ENCODE measurements at regions not wholly inside any gene's neighbourhood (a gene's known extent, or its start where the extent isn't known, plus 50 kb on each side); places are given as distances from the start of the nearest gene placed in this dataset.

DNA sequence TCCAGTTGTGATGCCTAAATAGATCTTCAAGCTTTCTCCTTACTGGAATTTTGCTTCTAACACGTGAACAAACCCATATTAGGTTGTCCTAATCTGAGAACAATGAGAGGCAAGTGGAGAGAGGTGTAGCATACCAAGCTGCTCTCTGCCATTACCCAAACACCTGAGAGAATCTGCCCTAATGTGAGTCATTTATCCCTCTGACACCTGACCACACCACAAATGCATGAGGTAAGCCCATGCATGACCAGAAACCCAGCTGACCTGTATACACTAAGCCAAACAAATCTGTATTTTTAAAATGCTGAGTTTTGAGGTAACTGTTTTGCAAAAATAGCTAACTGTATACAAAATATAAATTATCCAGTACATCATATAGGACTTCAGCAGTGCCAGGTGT is 1458.1 kb upstream of the B3GALT2 start:
- TF ChIP-seq CTCF (IDR thresholded peaks at IDR 0.05; ENCODE audit: low read depth, low read length, poor library complexity, severe bottlenecking) (no peak), EZH2phosphoT487 (IDR thresholded peaks at IDR 0.05; ENCODE audit: borderline replicate concordance, low read length) (no peak)

DNA sequence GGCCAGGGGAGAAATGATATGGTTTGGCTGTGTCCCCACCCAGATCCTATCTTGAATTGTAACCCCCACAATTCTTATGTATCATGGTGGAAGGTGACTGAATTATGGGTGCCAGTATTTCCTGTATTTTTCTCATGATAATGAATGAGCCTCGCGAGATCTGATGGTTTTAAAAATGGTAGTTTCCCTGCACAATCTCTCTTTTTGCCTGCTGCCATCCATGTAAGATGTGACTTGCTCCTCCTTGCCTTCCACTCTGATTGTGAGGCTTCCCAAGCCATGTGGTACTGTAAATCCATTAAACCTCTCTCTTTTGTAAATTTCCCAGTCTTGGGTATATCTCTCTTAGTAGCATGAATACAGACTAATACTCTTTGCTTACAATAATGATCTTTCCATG is 1453.9 kb upstream of the B3GALT2 start:
- H3K4me2 ChIP-seq (ENCODE audit: low read length): no peak overlapping the region
- peaks cover 10% of the 10 kb centered on the region; the same call in 1 of the 2 replicates for H3K9me3 ChIP-seq (ENCODE audit: control insufficient read depth, insufficient read depth, low read length)
- no peaks in the 10 kb centered on the region for H4K20me1 ChIP-seq (ENCODE audit: control insufficient read depth, insufficient read depth, low read depth, low read length)
- TF ChIP-seq CTCF (IDR thresholded peaks at IDR 0.05; ENCODE audit: low read depth, low read length, poor library complexity, severe bottlenecking) (no peak), EZH2phosphoT487 (IDR thresholded peaks at IDR 0.05; ENCODE audit: borderline replicate concordance, low read length) (no peak)
- H3K4me3 ChIP-seq (ENCODE audit: low read length): no peak overlapping the region
- no peaks in the 10 kb centered on the region for H3K9me2 ChIP-seq (replicated peaks; ENCODE audit: control insufficient read depth, low read length)
- no peaks in the 10 kb centered on the region for H3K36me3 ChIP-seq (ENCODE audit: control insufficient read depth, low read length)
- no peaks in the 10 kb centered on the region for H3K79me2 ChIP-seq (ENCODE audit: control insufficient read depth, low read length)
- H3K27ac ChIP-seq (ENCODE audit: low read depth, low read length): no peak overlapping the region
- H3K27me3 ChIP-seq (ENCODE audit: control insufficient read depth, low read length): no peaks in the 10 kb centered on the region
- H3F3A ChIP-seq (ENCODE audit: control insufficient read depth, insufficient read depth): no peaks in the 10 kb centered on the region
- no peaks in the 10 kb centered on the region for H3K4me1 ChIP-seq (ENCODE audit: control insufficient read depth, low read length)

More for the DNA sequence above, 1458.1 kb upstream of the B3GALT2 start:
- peaks cover 4% of the 10 kb centered on the region; the same call in 1 of the 2 replicates for H3K9me3 ChIP-seq (ENCODE audit: control insufficient read depth, insufficient read depth, low read length)
- H4K20me1 ChIP-seq (ENCODE audit: control insufficient read depth, insufficient read depth, low read depth, low read length): no peaks in the 10 kb centered on the region
- no peaks in the 10 kb centered on the region for H3K4me1 ChIP-seq (ENCODE audit: control insufficient read depth, low read length)
- H3F3A ChIP-seq (ENCODE audit: control insufficient read depth, insufficient read depth): no peaks in the 10 kb centered on the region
- H3K27me3 ChIP-seq (ENCODE audit: control insufficient read depth, low read length): no peaks in the 10 kb centered on the region
- H3K4me2 ChIP-seq (ENCODE audit: low read length): no peak overlapping the region
- H3K4me3 ChIP-seq (ENCODE audit: low read length): no peak overlapping the region
- H3K27ac ChIP-seq (ENCODE audit: low read depth, low read length): no peak overlapping the region
- no peaks in the 10 kb centered on the region for H3K9me2 ChIP-seq (replicated peaks; ENCODE audit: control insufficient read depth, low read length)
- no peaks in the 10 kb centered on the region for H3K79me2 ChIP-seq (ENCODE audit: control insufficient read depth, low read length)
- H3K36me3 ChIP-seq (ENCODE audit: control insufficient read depth, low read length): no peaks in the 10 kb centered on the region

DNA sequence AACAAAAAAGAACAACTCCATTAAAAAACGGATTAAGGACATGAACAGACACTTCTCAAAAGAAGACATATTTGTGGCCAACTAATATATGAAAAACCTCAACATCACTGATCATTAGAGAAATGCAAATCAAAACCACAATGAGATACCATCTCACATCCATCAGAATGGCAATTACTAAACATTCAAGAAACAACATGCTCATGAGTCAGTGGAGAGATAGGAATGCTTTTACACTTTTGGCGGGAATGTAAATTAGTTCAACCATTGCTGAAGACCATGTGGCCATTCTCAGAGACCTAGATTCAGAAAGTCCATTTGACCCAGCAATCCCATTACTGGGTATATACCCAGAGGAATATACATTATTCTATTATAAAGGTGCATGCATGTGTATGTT is 1442.6 kb upstream of the B3GALT2 start:
- Histone ChIP-seq H3F3A (ENCODE audit: control insufficient read depth, insufficient read depth) (no peaks in the 10 kb centered on the region), H3K79me2 (ENCODE audit: control insufficient read depth, low read length) (no peaks in the 10 kb centered on the region), H3K27ac (ENCODE audit: low read depth, low read length) (no peak overlapping the region), H3K27me3 (ENCODE audit: control insufficient read depth, low read length) (no peaks in the 10 kb centered on the region), H3K4me1 (ENCODE audit: control insufficient read depth, low read length) (no peaks in the 10 kb centered on the region), H3K9me3 (ENCODE audit: control insufficient read depth, insufficient read depth, low read length) (no peaks in the 10 kb centered on the region), H3K4me2 (ENCODE audit: low read length) (no peak overlapping the region), H3K9me2 (replicated peaks; ENCODE audit: control insufficient read depth, low read length) (no peaks in the 10 kb centered on the region), H4K20me1 (ENCODE audit: control insufficient read depth, insufficient read depth, low read depth, low read length) (no peaks in the 10 kb centered on the region), H3K36me3 (ENCODE audit: control insufficient read depth, low read length) (no peaks in the 10 kb centered on the region), H3K4me3 (ENCODE audit: low read length) (no peak overlapping the region)
- TF ChIP-seq CTCF (IDR thresholded peaks at IDR 0.05; ENCODE audit: low read depth, low read length, poor library complexity, severe bottlenecking): no peak
- TF ChIP-seq EZH2phosphoT487 (IDR thresholded peaks at IDR 0.05; ENCODE audit: borderline replicate concordance, low read length): no peak

GRCh38 chr1:194624833-194625232 is 1438.4 kb upstream of the B3GALT2 start:
- H3K27ac ChIP-seq (ENCODE audit: low read depth, low read length): no peak overlapping the region
- TF ChIP-seq CTCF (IDR thresholded peaks at IDR 0.05; ENCODE audit: low read depth, low read length, poor library complexity, severe bottlenecking) (no peak), EZH2phosphoT487 (IDR thresholded peaks at IDR 0.05; ENCODE audit: borderline replicate concordance, low read length) (no peak)
- H3K9me3 ChIP-seq (ENCODE audit: control insufficient read depth, insufficient read depth, low read length): no peaks in the 10 kb centered on the region
- no peak overlapping the region for H3K4me2 ChIP-seq (ENCODE audit: low read length)
- H4K20me1 ChIP-seq (ENCODE audit: control insufficient read depth, insufficient read depth, low read depth, low read length): no peaks in the 10 kb centered on the region
- H3F3A ChIP-seq (ENCODE audit: control insufficient read depth, insufficient read depth): no peaks in the 10 kb centered on the region
- no peaks in the 10 kb centered on the region for H3K36me3 ChIP-seq (ENCODE audit: control insufficient read depth, low read length)
- H3K4me3 ChIP-seq (ENCODE audit: low read length): no peak overlapping the region
- no peaks in the 10 kb centered on the region for H3K79me2 ChIP-seq (ENCODE audit: control insufficient read depth, low read length)
- no peaks in the 10 kb centered on the region for H3K27me3 ChIP-seq (ENCODE audit: control insufficient read depth, low read length)
- H3K9me2 ChIP-seq (replicated peaks; ENCODE audit: control insufficient read depth, low read length): no peaks in the 10 kb centered on the region
- no peaks in the 10 kb centered on the region for H3K4me1 ChIP-seq (ENCODE audit: control insufficient read depth, low read length)
